ENCODE measurements at regions not wholly inside any gene's neighbourhood (a gene's known extent, or its start where the extent isn't known, plus 50 kb on each side); places are given as distances from the start of the nearest gene placed in this dataset.

DNA sequence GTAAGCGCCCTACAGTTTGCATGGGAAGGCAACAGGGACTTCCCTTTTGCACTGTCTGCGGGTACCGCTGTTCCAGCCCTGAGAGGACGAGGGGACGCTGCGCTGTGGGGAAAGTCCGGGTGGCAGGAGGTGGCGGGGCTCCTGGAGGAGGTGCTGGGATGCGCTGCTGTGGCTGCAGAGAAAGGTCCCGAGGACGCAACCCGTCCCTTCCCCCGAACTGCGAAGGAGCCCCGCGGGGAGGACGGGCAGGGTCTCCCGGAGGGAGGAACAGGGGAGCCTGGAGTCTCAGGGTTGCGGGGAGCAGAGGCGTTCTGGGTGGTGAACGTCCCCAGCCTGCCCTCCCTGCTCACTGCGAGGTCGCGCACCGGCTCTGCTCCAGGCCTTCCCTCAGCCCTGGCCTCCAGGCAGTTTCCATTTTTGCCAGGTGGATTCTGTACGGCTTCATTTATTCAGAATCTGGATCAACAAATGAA lies 91.6 kb downstream of the CXCL12 start:
- Histone ChIP-seq H3K4me1 (peaks cover 0 to 14% (median 0%) of the 10 kb centered on the region in 6 donors), H3K4me3 (no peak overlapping the region), H3K9me3 (no peaks in the 10 kb centered on the region), H3K27me3 (replicated peaks in 1 of 7) (peaks cover 0 to 32% (median 11%) of the 10 kb centered on the region in 7 donors), H3K36me3 (no peaks in the 10 kb centered on the region), H3K27ac (peak overlapping the region in 6 of 8 donors; percentile 47 to 68 (median 55))
- 29 to 43% (median 33%) methylated on average over 16 to 26 of the region's 26 CpGs for WGBS, 5 donors
- no peak for DNase-seq
- TF ChIP-seq, protein P1, sequence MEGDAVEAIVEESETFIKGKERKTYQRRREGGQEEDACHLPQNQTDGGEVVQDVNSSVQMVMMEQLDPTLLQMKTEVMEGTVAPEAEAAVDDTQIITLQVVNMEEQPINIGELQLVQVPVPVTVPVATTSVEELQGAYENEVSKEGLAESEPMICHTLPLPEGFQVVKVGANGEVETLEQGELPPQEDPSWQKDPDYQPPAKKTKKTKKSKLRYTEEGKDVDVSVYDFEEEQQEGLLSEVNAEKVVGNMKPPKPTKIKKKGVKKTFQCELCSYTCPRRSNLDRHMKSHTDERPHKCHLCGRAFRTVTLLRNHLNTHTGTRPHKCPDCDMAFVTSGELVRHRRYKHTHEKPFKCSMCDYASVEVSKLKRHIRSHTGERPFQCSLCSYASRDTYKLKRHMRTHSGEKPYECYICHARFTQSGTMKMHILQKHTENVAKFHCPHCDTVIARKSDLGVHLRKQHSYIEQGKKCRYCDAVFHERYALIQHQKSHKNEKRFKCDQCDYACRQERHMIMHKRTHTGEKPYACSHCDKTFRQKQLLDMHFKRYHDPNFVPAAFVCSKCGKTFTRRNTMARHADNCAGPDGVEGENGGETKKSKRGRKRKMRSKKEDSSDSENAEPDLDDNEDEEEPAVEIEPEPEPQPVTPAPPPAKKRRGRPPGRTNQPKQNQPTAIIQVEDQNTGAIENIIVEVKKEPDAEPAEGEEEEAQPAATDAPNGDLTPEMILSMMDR (IDR thresholded peaks at IDR 0.05 in 8 of 11, conservative IDR thresholded peaks at IDR 0.05 in 3 of 11), result no peak
- TF ChIP-seq POLR2AphosphoS5 (IDR thresholded peaks at IDR 0.05) (no peak), POLR2A (IDR thresholded peaks at IDR 0.05) (no peak)
- intact Hi-C loops (cut with DNase I; ENCODE audit: low total_unique reads), result no loop called here

DNA sequence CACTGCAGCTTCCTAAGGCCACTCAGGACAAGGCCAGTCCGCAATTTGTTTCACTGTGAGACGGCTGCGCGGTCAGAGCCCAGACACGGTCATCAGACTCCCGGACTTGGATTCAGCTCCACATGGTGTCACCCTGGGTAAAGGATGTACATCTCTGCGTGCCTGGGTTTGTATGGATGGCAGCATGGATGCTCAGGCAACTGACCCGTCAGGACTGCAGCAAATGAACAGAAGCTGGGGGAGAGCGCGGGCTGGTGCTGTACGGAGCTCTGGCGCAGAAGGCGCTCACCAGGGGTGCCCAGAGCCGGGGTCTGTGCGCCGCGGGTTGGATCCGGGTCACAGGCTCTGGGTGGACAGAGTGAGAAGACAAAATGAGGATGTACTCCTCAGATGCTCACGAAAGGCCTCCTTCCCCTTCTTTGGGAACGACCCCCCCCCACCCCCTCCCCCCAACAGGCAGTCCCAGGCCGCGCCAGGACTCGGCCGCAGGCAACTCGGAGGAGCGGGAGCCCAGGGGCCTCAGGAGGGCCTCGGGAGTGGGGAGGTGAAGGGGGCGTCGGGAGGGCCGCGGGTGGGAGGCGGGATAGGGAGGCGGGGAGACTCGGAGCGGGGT lies 92.4 kb downstream of the CXCL12 start:
- Histone ChIP-seq H3K4me1 (peaks cover 0 to 14% (median 0%) of the 10 kb centered on the region in 6 donors), H3K36me3 (no peaks in the 10 kb centered on the region), H3K27me3 (replicated peaks in 1 of 7) (peaks cover 0 to 32% (median 11%) of the 10 kb centered on the region in 7 donors), H3K4me3 (no peak overlapping the region), H3K27ac (peak overlapping the region in 1 of 8 donors; percentile 61), H3K9me3 (no peaks in the 10 kb centered on the region)
- 29 to 52% (median 31%) methylated on average over 18 to 35 of the region's 35 CpGs for WGBS, 5 donors
- TF ChIP-seq, protein P1 (IDR thresholded peaks at IDR 0.05 in 8 of 11, conservative IDR thresholded peaks at IDR 0.05 in 3 of 11), result no peak
- TF ChIP-seq POLR2AphosphoS5 (IDR thresholded peaks at IDR 0.05) (no peak), POLR2A (IDR thresholded peaks at IDR 0.05) (no peak)
- intact Hi-C loops (cut with DNase I; ENCODE audit: low total_unique reads), result no loop called here
- no peak for DNase-seq

DNA sequence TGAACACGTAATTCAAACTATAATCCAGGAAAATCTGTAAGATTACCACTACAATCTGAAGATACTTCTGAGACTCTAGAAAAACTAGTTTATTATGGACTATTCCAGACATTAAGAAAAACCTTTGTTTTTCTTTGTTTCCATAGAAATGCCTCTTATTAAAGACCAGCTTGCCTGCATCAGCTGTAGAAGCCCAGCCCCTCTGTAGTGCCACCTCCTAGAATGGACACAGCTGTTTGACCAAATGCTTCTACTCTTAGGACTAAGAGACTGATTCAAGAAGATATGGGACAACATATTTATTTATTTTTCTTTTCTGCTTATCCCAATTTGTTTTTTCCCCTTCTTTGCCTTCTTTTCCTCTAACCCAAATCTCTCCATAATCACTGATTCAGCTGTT lies 93.8 kb downstream of the CXCL12 start:
- no peak for DNase-seq
- no peak for TF ChIP-seq POLR2AphosphoS5 (IDR thresholded peaks at IDR 0.05)
- TF ChIP-seq POLR2A (IDR thresholded peaks at IDR 0.05), result no peak
- TF ChIP-seq, protein P1 (IDR thresholded peaks at IDR 0.05 in 8 of 11, conservative IDR thresholded peaks at IDR 0.05 in 3 of 11), result no peak
- WGBS, 5 donors, result 49 to 72% (median 70%) methylated on average over 1 of the region's 1 CpG

DNA sequence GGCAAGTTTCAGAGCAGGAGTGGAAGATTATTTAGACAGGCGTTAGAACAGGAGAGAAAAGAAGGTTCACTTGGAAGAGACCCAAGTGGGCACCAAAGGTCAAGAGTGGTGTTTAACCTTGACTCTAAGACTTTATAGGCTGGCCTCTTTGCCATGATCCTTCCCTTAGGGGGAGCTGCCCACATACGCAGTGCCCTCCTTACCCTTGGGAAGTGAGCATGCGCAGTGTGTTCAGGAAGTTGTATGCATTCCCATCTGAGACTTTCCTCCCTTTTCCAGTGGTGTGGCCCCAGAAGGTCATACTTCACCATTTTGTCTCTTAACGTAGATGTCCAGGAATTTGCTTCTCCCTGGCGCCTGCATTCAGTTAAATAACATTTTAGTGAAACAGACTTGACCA lies 95.8 kb downstream of the CXCL12 start:
- H3K4me1 ChIP-seq, result peaks cover 0 to 14% (median 0%) of the 10 kb centered on the region in 6 donors
- peaks cover 0 to 30% (median 11%) of the 10 kb centered on the region in 7 donors for H3K27me3 ChIP-seq (replicated peaks in 1 of 7)
- no peaks in the 10 kb centered on the region for H3K9me3 ChIP-seq
- TF ChIP-seq POLR2A (IDR thresholded peaks at IDR 0.05) (no peak), POLR2AphosphoS5 (IDR thresholded peaks at IDR 0.05) (no peak)
- TF ChIP-seq, protein P1 (IDR thresholded peaks at IDR 0.05 in 8 of 11, conservative IDR thresholded peaks at IDR 0.05 in 3 of 11), result no peak
- WGBS, 5 donors, result 66 to 81% (median 76%) methylated on average over 5 of the region's 5 CpGs
- no peak overlapping the region for H3K27ac ChIP-seq
- no peak overlapping the region for H3K4me3 ChIP-seq
- no peaks in the 10 kb centered on the region for H3K36me3 ChIP-seq
- intact Hi-C loops (cut with DNase I; ENCODE audit: low total_unique reads), result no loop called here
- no peak for DNase-seq

More for the DNA sequence above, 93.8 kb downstream of the CXCL12 start:
- Histone ChIP-seq H3K4me1 (peaks cover 0 to 14% (median 0%) of the 10 kb centered on the region in 6 donors), H3K27ac (peak overlapping the region in 4 of 8 donors; percentile 10 to 58 (median 20)), H3K27me3 (replicated peaks in 1 of 7) (peaks cover 0 to 32% (median 11%) of the 10 kb centered on the region in 7 donors), H3K4me3 (no peak overlapping the region), H3K9me3 (no peaks in the 10 kb centered on the region), H3K36me3 (no peaks in the 10 kb centered on the region)
- intact Hi-C loops (cut with DNase I; ENCODE audit: low total_unique reads), result no loop called here
